SK-N-SH (cell line): ENCODE measurements at regions not wholly inside any gene's neighbourhood (a gene's known extent, or its start where the extent isn't known, plus 50 kb on each side); places are given as distances from the start of the nearest gene placed in this dataset.

ENCODE experiments used
- CTCF ChIA-PET: fragments of 300-600, 350-600 bp; formaldehyde crosslinking; extraction: SDS; loops from one replicate; lab custom pipeline; 2021; lab: Yijun Ruan, JAX
- POLR2A ChIA-PET: fragments of 350-600 bp; sonication (Branson Sonifier 250); formaldehyde crosslinking; extraction: SDS; loops from one replicate; lab custom pipeline; 2020; ENCODE audit warnings: antibody characterized with exemption, inconsistent platforms; lab: Yijun Ruan, JAX
- DNase-seq: peaks from one replicate; pipeline ENCODE4 v3.0.0; 2012
- H2AFZ ChIP-seq: fragments of 200-600 bp; sonication (generic); 2 replicates; pipeline ENCODE4 v1.8.1; 2016; ENCODE audit warnings: antibody characterized with exemption, mild to moderate bottlenecking, low read depth
- H3F3A ChIP-seq: fragments of 200-600 bp; sonication (generic); replicated peaks from 2 replicates; pipeline ENCODE3; 2016; ENCODE audit warnings: antibody characterized with exemption, mild to moderate bottlenecking; ENCODE audit not compliant: insufficient read depth
- H3K27ac ChIP-seq, 2 experiments: fragments of 200-500 bp in 1 of 2; fragments of 200-600 bp in 1 of 2; sonication (Bioruptor generic) in 1 of 2; sonication (generic), shearing (Covaris generic) in 1 of 2; 2 replicates each; pipeline versions ENCODE4 v1.5.1 to v1.6.1; 2014 to 2016; ENCODE audit warnings: low read depth in 2 of 2, inconsistent platforms in 1 of 2, low read length in 1 of 2, mild to moderate bottlenecking in 1 of 2, mixed read lengths in 1 of 2
- H3K27me3 ChIP-seq: fragments of 200-600 bp; sonication (generic), shearing (Covaris generic); 2 replicates; pipeline ENCODE4 v1.6.1; 2016; ENCODE audit warnings: mixed run types; ENCODE audit not compliant: insufficient read depth
- H3K36me3 ChIP-seq, 2 experiments: fragments of 200-500 bp in 1 of 2; fragments of 200-600 bp in 1 of 2; sonication (Bioruptor generic) in 1 of 2; sonication (generic) in 1 of 2; replicated peaks in 1 of 2; 2 replicates each; pipeline versions ENCODE3 to v1.5.1; 2014 to 2016; ENCODE audit warnings: low read length in 1 of 2, mild to moderate bottlenecking in 1 of 2; ENCODE audit not compliant: insufficient read depth in 2 of 2, control insufficient read depth in 1 of 2
- H3K4me1 ChIP-seq, 2 experiments: fragments of 200-500 bp in 1 of 2; fragments of 200-600 bp in 1 of 2; sonication (Bioruptor generic) in 1 of 2; sonication (generic), shearing (Covaris generic) in 1 of 2; 2 replicates each; pipeline versions ENCODE4 v1.5.1 to v1.6.1; 2014 to 2016; ENCODE audit warnings: low read depth in 1 of 2, low read length in 1 of 2, mixed run types in 1 of 2; ENCODE audit not compliant: insufficient read depth in 2 of 2, control insufficient read depth in 1 of 2
- H3K4me2 ChIP-seq: fragments of 200-600 bp; sonication (generic), shearing (Covaris generic); 2 replicates; pipeline ENCODE4 v1.6.1; 2017; ENCODE audit warnings: mixed run types
- H3K4me3 ChIP-seq, 2 experiments: fragments of 200-500 bp in 1 of 2; fragments of 200-600 bp in 1 of 2; sonication (Bioruptor generic) in 1 of 2; sonication (generic), shearing (Covaris generic) in 1 of 2; 2 replicates each; pipeline versions ENCODE4 v1.5.1 to v1.8.1; 2014 to 2016; ENCODE audit warnings: low read depth in 2 of 2, inconsistent platforms in 1 of 2, low read length in 1 of 2, mild to moderate bottlenecking in 1 of 2, mixed read lengths in 1 of 2, moderate library complexity in 1 of 2
- H3K79me2 ChIP-seq: fragments of 200-600 bp; sonication (generic); 2 replicates; pipeline ENCODE4 v1.8.1; 2017; ENCODE audit warnings: mild to moderate bottlenecking; ENCODE audit not compliant: insufficient read depth
- H3K9ac ChIP-seq: fragments of 200-600 bp; sonication (generic); 2 replicates; pipeline ENCODE4 v1.6.1; 2017; ENCODE audit warnings: mixed run types
- H3K9me2 ChIP-seq: fragments of 200-600 bp; sonication (generic); 2 replicates; pipeline ENCODE4 v1.6.1; 2017; ENCODE audit warnings: mixed run types
- H3K9me3 ChIP-seq: fragments of 200-600 bp; sonication (generic); 2 replicates; pipeline ENCODE4 v1.6.1; 2017; ENCODE audit warnings: mixed run types, mild to moderate bottlenecking, moderate library complexity
- H4K20me1 ChIP-seq: fragments of 200-600 bp; sonication (generic); 2 replicates; pipeline ENCODE4 v1.6.1; 2017; ENCODE audit warnings: mild to moderate bottlenecking, mixed run types; ENCODE audit not compliant: insufficient read depth
- ELF1 ChIP-seq: IDR thresholded peaks from 2 replicates; pipeline ENCODE4 v1.4.0; 2012
- FOXM1 ChIP-seq: IDR thresholded peaks from 2 replicates; pipeline ENCODE4 v1.4.0; 2012; ENCODE audit warnings: low read depth, mild to moderate bottlenecking
- RCOR1 ChIP-seq: fragments of 150-350 bp; IDR thresholded peaks from 2 replicates; pipeline ENCODE4 v1.6.1; 2017; ENCODE audit warnings: antibody characterized with exemption, low read length
- RFX5 ChIP-seq: IDR thresholded peaks from 2 replicates; pipeline ENCODE4 v1.6.1; 2012; ENCODE audit warnings: mild to moderate bottlenecking, improper control_type of control experiment, low read length
- SMC3 ChIP-seq: IDR thresholded peaks from 2 replicates; pipeline ENCODE4 v1.6.1; 2012; ENCODE audit warnings: low read depth, low read length, improper control_type of control experiment
- USF2 ChIP-seq: fragments of 150-350 bp; IDR thresholded peaks from 2 replicates; pipeline ENCODE4 v1.6.1; 2017; ENCODE audit warnings: antibody characterized with exemption, low read length, low read depth, borderline replicate concordance
- YY1 ChIP-seq: IDR thresholded peaks from 2 replicates; pipeline ENCODE4 v1.4.0; 2012; ENCODE audit warnings: low read depth, mild to moderate bottlenecking
- WGBS: methylation state at CpG from one replicate; pipeline ENCODE4 v1.1.6; 2017; ENCODE audit warnings: low lambda C conversion rate; 5-methylcytosine and 5-hydroxymethylcytosine counted together
- TF ChIP-seq, protein P1 (sequence below): IDR thresholded peaks from 2 replicates; pipeline ENCODE4 v1.6.1; 2012; ENCODE audit warnings: mild to moderate bottlenecking, low read depth, low read length, moderate library complexity

- Histone ChIP-seq H3K27ac (no peak overlapping the region), H3K9ac (no peak overlapping the region), H3K36me3 (no peaks in the 10 kb centered on the region), H3F3A (no peaks in the 10 kb centered on the region), H3K4me2 (no peak overlapping the region), H3K79me2 (no peaks in the 10 kb centered on the region), H3K4me3 (no peak overlapping the region), H3K9me3 (no peaks in the 10 kb centered on the region), H3K4me1 (no peaks in the 10 kb centered on the region), H4K20me1 (no peaks in the 10 kb centered on the region), H3K27me3 (no peaks in the 10 kb centered on the region), H3K9me2 (no peaks in the 10 kb centered on the region), H2AFZ (no peak overlapping the region)
- no peak for TF ChIP-seq USF2
- TF ChIP-seq, protein P1, sequence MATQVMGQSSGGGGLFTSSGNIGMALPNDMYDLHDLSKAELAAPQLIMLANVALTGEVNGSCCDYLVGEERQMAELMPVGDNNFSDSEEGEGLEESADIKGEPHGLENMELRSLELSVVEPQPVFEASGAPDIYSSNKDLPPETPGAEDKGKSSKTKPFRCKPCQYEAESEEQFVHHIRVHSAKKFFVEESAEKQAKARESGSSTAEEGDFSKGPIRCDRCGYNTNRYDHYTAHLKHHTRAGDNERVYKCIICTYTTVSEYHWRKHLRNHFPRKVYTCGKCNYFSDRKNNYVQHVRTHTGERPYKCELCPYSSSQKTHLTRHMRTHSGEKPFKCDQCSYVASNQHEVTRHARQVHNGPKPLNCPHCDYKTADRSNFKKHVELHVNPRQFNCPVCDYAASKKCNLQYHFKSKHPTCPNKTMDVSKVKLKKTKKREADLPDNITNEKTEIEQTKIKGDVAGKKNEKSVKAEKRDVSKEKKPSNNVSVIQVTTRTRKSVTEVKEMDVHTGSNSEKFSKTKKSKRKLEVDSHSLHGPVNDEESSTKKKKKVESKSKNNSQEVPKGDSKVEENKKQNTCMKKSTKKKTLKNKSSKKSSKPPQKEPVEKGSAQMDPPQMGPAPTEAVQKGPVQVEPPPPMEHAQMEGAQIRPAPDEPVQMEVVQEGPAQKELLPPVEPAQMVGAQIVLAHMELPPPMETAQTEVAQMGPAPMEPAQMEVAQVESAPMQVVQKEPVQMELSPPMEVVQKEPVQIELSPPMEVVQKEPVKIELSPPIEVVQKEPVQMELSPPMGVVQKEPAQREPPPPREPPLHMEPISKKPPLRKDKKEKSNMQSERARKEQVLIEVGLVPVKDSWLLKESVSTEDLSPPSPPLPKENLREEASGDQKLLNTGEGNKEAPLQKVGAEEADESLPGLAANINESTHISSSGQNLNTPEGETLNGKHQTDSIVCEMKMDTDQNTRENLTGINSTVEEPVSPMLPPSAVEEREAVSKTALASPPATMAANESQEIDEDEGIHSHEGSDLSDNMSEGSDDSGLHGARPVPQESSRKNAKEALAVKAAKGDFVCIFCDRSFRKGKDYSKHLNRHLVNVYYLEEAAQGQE: no peak
- ChIA-PET POLR2A (no interaction called here), CTCF (no interaction called here)
- DNase-seq: no peak
- 0% methylated on average over 1 of the region's 1 CpG for WGBS
Measured at GRCh38 chr3:5456199-5456598, 268.7 kb downstream of the EDEM1 start.

DNA sequence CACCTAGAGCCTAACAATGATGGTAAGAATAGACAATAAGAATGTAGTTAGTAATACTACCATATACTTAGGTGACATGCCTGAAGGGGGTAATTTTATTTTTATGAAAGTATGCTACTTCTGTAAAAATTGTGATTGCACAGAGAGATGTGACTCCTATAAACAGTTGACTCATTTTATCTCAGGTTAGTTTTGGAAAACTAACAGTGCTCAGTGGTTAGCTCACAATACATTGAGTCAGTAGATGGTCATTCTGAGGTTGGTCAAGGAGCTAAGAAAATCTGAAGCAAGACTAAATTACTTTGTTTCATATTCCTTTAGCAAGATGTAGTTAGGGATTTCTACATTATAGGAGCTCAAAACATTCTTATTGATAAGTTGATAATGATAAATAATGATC is 271.0 kb downstream of the EDEM1 start:
- H3K27ac ChIP-seq: no peak overlapping the region
- no peaks in the 10 kb centered on the region for H3K36me3 ChIP-seq
- DNase-seq: no peak
- H3K4me2 ChIP-seq: no peak overlapping the region
- no peak for TF ChIP-seq SMC3
- no peak for TF ChIP-seq USF2
- TF ChIP-seq ELF1: no peak
- no peak for TF ChIP-seq YY1
- TF ChIP-seq RCOR1: no peak
- TF ChIP-seq FOXM1: no peak
- TF ChIP-seq, protein P1: no peak
- no peak for TF ChIP-seq RFX5
- H3K9ac ChIP-seq: no peak overlapping the region
- no peaks in the 10 kb centered on the region for H3K9me3 ChIP-seq
- H3F3A ChIP-seq: no peaks in the 10 kb centered on the region
- H4K20me1 ChIP-seq: no peaks in the 10 kb centered on the region
- POLR2A ChIA-PET: no interaction called here
- H3K4me3 ChIP-seq: no peak overlapping the region
- no peaks in the 10 kb centered on the region for H3K27me3 ChIP-seq
- no peaks in the 10 kb centered on the region for H3K79me2 ChIP-seq
- no peaks in the 10 kb centered on the region for H3K4me1 ChIP-seq
- no peak overlapping the region for H2AFZ ChIP-seq
- CTCF ChIA-PET: interaction anchor here (0.5 kb wide), 1 partner anchor 43 kb away, joined by 3 read pairs; no protein-coding TSS in a partner anchor
- H3K9me2 ChIP-seq: no peaks in the 10 kb centered on the region
